Astrocyte of the hippocampus (primary cell): ENCODE measurements at regions not wholly inside any gene's neighbourhood (a gene's known extent, or its start where the extent isn't known, plus 50 kb on each side); places are given as distances from the start of the nearest gene placed in this dataset.

Source experiments
- DNase-seq: peaks from one replicate; pipeline ENCODE4 v3.0.0; 2011; ENCODE audit warnings: low read depth, low spot score

- no peak for DNase-seq
Observed at GRCh38 chr15:85307687-85308045, 72.7 kb upstream of the AKAP13 start.

- no peak for DNase-seq
Observed at GRCh38 chr15:85311647-85312046, 68.8 kb upstream of the AKAP13 start.

GRCh38 chr15:85312486-85312885 is 67.9 kb upstream of the AKAP13 start:
- DNase-seq = peak; percentile 63

- peak; percentile 45 for DNase-seq
Observed at GRCh38 chr15:85312929-85313331, 67.5 kb upstream of the AKAP13 start.

GRCh38 chr15:85313339-85313738 is 67.1 kb upstream of the AKAP13 start:
- no peak for DNase-seq

GRCh38 chr15:85314146-85314545 is 66.3 kb upstream of the AKAP13 start:
- DNase-seq = peak; percentile 74

- DNase-seq = peak; percentile 50
Observed at GRCh38 chr15:85314633-85315032, 65.8 kb upstream of the AKAP13 start.

GRCh38 chr15:85316244-85316934 is 64.0 kb upstream of the AKAP13 start:
- DNase-seq = peak; percentile 34

- DNase-seq = peak; percentile 70
Observed at GRCh38 chr15:85318048-85318731, 62.2 kb upstream of the AKAP13 start.

- DNase-seq = no peak
Observed at GRCh38 chr15:85318732-85319076, 61.7 kb upstream of the AKAP13 start.

- no peak for DNase-seq
Observed at GRCh38 chr15:85324202-85324601, 56.2 kb upstream of the AKAP13 start.

GRCh38 chr15:85325834-85326233 is 54.6 kb upstream of the AKAP13 start:
- no peak for DNase-seq

GRCh38 chr15:85326291-85326690 is 54.1 kb upstream of the AKAP13 start:
- no peak for DNase-seq

- DNase-seq = no peak
Observed at GRCh38 chr15:85327820-85328219, 52.6 kb upstream of the AKAP13 start.

GRCh38 chr15:85329561-85330422 is 50.6 kb upstream of the AKAP13 start:
- DNase-seq = no peak
